HUES6 (cell line): ENCODE measurements at regions not wholly inside any gene's neighbourhood (a gene's known extent, or its start where the extent isn't known, plus 50 kb on each side); places are given as distances from the start of the nearest gene placed in this dataset.
"Not testable (repeated sequence)": the region's sequence is repeated elsewhere in the genome, so short reads cannot be mapped to it uniquely, and the experiment has no call there.

Experiments used
- H3K27ac ChIP-seq: 2 replicates; pipeline ENCODE4 v1.7.0; 2013; ENCODE audit warnings: low read depth, mild to moderate bottlenecking, low read length, inconsistent platforms
- H3K27me3 ChIP-seq: 2 replicates; pipeline ENCODE4 v1.6.1; 2013; ENCODE audit warnings: low read length; ENCODE audit not compliant: control insufficient read depth, insufficient read depth
- H3K36me3 ChIP-seq: 2 replicates; pipeline ENCODE4 v1.6.1; 2013; ENCODE audit warnings: low read length; ENCODE audit not compliant: control insufficient read depth, insufficient read depth
- H3K4me1 ChIP-seq: 2 replicates; pipeline ENCODE4 v1.6.1; 2013; ENCODE audit warnings: low read length; ENCODE audit not compliant: control insufficient read depth, insufficient read depth
- H3K4me3 ChIP-seq: 2 replicates; pipeline ENCODE4 v1.5.1; 2013; ENCODE audit warnings: low read depth, low read length
- H3K9ac ChIP-seq: one replicate; pipeline ENCODE4 v1.6.1; 2013; ENCODE audit warnings: mild to moderate bottlenecking, low read length
- H3K9me3 ChIP-seq: 2 replicates; pipeline ENCODE4 v1.6.1; 2013; ENCODE audit warnings: low read depth, low read length; ENCODE audit not compliant: control insufficient read depth, insufficient read depth

DNA sequence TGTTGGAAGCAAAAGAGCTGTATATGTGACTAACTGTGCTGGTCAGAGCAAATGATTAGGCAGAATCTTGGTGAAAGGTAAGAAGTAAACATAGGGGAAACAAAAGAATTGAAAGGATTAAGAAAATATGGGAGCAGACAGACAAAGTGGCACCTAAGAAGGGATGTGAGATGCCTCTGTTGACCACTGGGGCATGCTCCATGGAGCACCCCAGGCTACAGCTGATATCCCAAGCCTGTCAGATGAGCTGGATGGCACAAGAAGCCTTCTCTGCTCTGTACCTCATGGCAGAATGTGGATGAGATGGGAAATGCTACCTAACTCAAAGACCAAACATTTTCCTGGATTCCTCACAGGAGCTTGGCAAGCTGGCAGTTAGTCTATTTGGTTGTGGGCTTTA lies 89.3 kb upstream of the SLIT3 start:
- Histone ChIP-seq H3K9me3 (no peaks in the 10 kb centered on the region), H3K4me3 (no peak overlapping the region), H3K27me3 (peaks cover 7% of the 10 kb centered on the region; the same call in 1 of the 2 replicates), H3K4me1 (no peaks in the 10 kb centered on the region), H3K9ac (no peak overlapping the region), H3K36me3 (no peaks in the 10 kb centered on the region), H3K27ac (no peak overlapping the region)

DNA sequence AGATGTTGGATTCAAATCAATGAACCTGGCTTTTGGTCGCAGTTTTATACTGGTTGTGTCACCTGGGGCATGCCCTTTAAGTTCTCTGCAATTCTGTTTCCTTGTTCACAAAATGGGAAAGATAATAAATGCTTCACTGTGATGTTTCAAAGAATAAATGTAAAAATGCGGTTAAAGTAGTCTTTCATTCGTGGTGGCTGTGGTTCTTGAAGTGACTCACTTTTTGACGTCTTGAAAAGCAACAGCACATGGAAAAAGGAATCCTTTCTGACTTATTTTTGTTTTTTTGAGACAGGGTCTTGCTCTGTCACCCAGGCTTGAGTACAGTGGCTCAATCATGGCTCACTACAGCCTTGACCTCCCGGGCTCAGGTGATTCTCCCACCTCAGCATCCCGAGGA lies 88.4 kb upstream of the SLIT3 start:
- no peaks in the 10 kb centered on the region; the same call in 1 of the 2 replicates for H3K4me1 ChIP-seq
- H3K36me3 ChIP-seq = no peaks in the 10 kb centered on the region
- no peak overlapping the region for H3K27ac ChIP-seq
- H3K9me3 ChIP-seq = no peaks in the 10 kb centered on the region
- H3K4me3 ChIP-seq = no peak overlapping the region
- H3K9ac ChIP-seq = no peak overlapping the region
- peaks cover 7% of the 10 kb centered on the region; the same call in 1 of the 2 replicates for H3K27me3 ChIP-seq

DNA sequence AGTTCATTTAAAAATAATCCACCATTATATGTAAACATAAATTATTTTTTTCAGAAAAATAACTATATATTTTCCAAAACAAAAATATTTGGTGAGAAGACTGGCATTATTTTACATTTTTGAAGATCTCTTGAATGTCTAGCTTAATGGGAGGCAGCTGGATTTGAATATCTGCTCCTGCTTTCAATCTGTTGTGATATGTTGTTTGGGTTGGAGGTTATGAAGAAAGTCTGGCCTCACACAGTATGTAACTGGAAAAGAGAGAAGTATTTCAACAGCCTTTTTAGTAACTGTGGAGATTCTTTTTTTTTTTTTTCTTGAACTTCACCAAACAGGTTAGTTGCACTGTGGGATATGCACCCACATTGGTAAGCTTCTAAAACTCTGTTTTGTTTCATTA lies 84.7 kb upstream of the SLIT3 start:
- no peak overlapping the region for H3K9ac ChIP-seq
- H3K9me3 ChIP-seq = no peaks in the 10 kb centered on the region
- H3K27ac ChIP-seq = no peak overlapping the region
- no peaks in the 10 kb centered on the region for H3K36me3 ChIP-seq
- 0 out of 2 replicates have a peak, but pooled peaks cover 5% of the 10 kb centered on the region for H3K27me3 ChIP-seq
- H3K4me1 ChIP-seq = no peaks in the 10 kb centered on the region; the same call in 1 of the 2 replicates
- no peak overlapping the region for H3K4me3 ChIP-seq

DNA sequence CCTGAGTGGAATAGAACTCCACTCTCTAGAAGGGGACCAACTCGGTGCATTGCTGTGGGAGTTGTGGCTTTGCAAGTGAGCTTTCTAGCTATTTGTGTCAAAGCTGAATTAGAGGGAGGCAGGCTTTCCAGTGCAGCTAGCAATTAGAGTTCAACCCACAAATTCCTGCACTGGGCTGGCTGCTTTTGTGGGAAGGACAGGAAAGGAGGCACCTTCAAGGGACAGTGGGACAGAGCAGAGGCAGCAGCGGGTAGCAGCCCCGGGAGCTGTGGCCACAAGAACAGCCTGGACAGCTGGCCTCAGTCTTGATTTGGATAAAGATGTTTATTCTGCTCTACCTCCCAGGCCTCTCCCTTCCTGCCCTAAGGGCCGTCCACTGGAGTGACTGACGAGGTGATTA lies 83.7 kb upstream of the SLIT3 start:
- no peaks in the 10 kb centered on the region for H3K9me3 ChIP-seq
- 0 out of 2 replicates have a peak, but pooled peaks cover 5% of the 10 kb centered on the region for H3K27me3 ChIP-seq
- H3K4me3 ChIP-seq = no peak overlapping the region
- H3K27ac ChIP-seq = no peak overlapping the region
- H3K36me3 ChIP-seq = no peaks in the 10 kb centered on the region
- H3K9ac ChIP-seq = no peak overlapping the region
- H3K4me1 ChIP-seq = no peaks in the 10 kb centered on the region; the same call in 1 of the 2 replicates

DNA sequence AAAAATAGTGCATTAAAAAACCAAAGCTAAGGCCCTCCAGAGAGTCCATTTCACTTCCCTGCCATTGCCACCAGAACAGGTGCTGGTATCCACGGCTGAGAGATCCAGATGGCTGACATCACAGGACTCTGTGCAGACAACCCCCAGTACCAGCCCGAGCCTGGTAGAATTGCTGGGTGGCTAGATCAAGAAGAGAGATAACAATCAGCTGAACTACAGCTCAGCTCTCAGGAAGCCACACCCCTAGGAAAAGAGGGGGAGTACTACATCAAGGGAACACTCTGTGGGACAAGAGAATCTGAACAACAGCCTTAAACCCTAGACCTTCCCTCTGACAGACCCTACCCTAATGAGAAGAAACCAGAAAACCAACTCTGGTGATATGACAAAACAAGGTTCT lies 73.8 kb upstream of the SLIT3 start:
- Histone ChIP-seq H3K4me1 (peaks cover 8% of the 10 kb centered on the region), H3K9me3 (no peaks in the 10 kb centered on the region), H3K9ac (no peak overlapping the region), H3K4me3 (no peak overlapping the region), H3K27me3 (no peaks in the 10 kb centered on the region), H3K36me3 (no peaks in the 10 kb centered on the region), H3K27ac (no peak overlapping the region)

DNA sequence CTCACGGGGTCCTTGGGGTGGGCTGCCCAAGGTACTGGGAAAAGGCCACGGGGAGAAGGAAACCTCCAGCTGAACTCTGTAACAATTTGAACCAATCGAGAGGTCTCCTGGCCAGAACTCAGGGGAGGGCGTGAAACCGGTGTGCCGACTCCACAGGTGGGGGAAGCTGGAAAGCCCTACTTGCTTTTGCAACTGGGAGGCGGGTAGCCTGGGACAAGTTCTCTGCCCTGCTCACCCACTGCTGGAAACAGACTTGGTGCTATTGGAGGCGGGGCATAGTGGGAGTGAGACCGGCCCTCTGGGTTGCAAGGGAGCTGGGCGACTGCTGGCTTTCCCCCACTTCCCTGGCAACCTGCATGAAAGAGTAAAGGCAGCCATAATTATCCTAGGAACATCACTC lies 73.2 kb upstream of the SLIT3 start:
- H3K9ac ChIP-seq = no peak overlapping the region
- H3K36me3 ChIP-seq = no peaks in the 10 kb centered on the region
- H3K4me3 ChIP-seq = no peak overlapping the region
- H3K27me3 ChIP-seq = no peaks in the 10 kb centered on the region
- H3K27ac ChIP-seq = no peak overlapping the region
- peaks cover 8% of the 10 kb centered on the region for H3K4me1 ChIP-seq
- H3K9me3 ChIP-seq = no peaks in the 10 kb centered on the region

DNA sequence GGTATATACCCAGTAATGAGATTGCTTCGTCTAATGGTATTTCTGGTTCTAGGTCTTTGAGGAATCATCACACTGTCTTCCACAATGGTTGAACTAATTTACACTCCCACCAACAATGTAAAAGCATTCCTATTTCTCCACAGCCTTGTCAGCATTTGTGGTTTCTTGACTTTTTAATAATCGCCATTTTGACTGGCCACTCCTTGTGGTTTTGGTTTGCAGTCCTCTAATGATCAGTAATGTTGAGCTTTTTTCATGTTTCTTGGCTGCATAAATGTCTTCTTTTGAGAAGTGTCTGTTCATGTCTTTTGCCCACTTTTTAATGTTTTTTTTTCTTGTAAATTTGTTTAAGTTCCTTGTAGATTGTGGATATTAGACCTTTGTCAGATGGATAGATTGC lies 70.9 kb upstream of the SLIT3 start:
- not testable (repeated sequence) for H3K4me1 ChIP-seq, H3K4me3 ChIP-seq, H3K27ac ChIP-seq, H3K36me3 ChIP-seq, H3K9me3 ChIP-seq, H3K9ac ChIP-seq, H3K27me3 ChIP-seq

DNA sequence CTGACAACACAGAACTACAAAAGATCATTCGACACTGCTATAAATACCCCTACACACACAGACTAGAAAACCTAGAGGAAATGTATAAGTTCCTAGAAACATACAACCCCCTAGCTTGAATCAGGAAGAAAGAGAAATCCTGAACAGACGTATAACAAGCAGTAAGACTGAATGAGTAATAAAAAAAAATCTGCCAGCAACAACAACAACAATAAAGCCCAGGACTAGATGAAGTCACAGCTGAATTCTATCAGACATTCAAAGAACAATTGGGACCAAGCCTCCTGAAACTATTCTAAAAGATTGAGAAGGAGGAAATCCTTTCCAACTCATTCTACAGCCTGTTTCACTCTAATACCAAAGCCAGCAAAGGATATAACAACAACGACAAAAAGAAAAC lies 68.2 kb upstream of the SLIT3 start:
- no peak overlapping the region for H3K27ac ChIP-seq
- no peak overlapping the region for H3K9ac ChIP-seq
- peaks cover under 1% of the 10 kb centered on the region for H3K4me1 ChIP-seq
- no peaks in the 10 kb centered on the region for H3K27me3 ChIP-seq
- no peaks in the 10 kb centered on the region for H3K9me3 ChIP-seq
- H3K36me3 ChIP-seq = no peaks in the 10 kb centered on the region
- H3K4me3 ChIP-seq = no peak overlapping the region

DNA sequence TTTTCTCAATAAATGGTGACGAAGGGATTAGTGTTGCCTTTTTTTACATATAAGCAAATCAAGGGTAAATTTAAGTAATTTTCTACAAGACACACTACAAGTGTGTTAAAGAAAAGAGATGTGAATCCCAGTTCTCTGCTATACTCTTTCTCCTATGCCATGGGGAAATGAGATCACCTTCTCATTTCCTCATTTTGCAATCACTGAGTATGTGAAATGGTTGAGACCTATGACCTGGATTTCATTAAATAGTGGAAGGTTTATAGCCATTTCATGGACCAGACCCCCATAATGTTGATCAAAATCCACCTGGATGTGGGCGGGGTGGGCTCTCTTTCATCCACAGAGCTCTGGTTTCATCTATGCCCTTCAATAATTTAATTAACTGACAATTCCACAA lies 66.9 kb upstream of the SLIT3 start:
- H3K9me3 ChIP-seq = no peaks in the 10 kb centered on the region
- H3K4me1 ChIP-seq = no peaks in the 10 kb centered on the region
- no peaks in the 10 kb centered on the region for H3K36me3 ChIP-seq
- H3K27ac ChIP-seq = no peak overlapping the region
- no peaks in the 10 kb centered on the region for H3K27me3 ChIP-seq
- H3K9ac ChIP-seq = no peak overlapping the region
- H3K4me3 ChIP-seq = no peak overlapping the region

DNA sequence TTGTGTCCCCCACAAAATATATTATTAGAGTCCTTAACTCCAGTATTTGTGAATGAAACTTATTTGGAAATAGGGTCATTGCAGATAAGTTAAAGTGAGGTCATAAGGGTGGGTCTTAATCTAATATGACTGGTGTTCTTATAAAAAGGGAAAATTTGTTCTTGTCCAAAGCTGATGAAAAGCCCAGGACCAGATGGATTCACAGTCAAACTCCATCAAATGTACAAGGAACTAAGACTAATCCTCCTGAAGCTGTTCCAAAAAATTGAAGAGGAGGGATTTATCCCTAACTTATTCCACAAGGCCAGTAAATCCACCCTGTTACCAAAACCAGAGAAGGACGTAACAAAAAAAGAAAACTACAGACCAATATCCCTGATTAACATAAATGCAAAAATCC lies 56.4 kb upstream of the SLIT3 start:
- no peak overlapping the region for H3K4me3 ChIP-seq

DNA sequence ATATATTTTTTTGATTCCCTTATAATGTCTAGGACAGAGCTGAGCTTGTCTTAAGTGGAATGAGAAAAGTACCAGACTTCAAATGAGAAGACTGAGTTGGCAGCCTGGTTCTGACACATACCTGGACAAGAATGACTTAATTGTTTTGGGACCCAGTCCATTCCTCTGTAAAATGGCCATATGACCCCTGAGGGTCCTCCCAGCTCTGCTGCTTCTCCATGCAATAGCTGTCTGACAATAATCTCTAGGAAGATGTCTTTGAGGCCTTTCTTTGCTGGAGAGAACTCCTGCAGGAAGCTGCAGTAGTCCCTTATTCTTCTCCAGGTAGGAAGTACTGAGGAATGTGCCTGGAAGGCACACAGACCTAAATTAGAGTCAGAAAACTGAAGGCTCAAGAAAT lies 55.9 kb upstream of the SLIT3 start:
- Histone ChIP-seq H3K9ac (no peak overlapping the region), H3K36me3 (no peaks in the 10 kb centered on the region), H3K4me1 (no peaks in the 10 kb centered on the region), H3K27ac (no peak overlapping the region), H3K9me3 (no peaks in the 10 kb centered on the region), H3K4me3 (no peak overlapping the region), H3K27me3 (no peaks in the 10 kb centered on the region)

More for the DNA sequence above, 56.4 kb upstream of the SLIT3 start:
- Histone ChIP-seq H3K27me3 (no peaks in the 10 kb centered on the region), H3K27ac (no peak overlapping the region), H3K9me3 (no peaks in the 10 kb centered on the region), H3K9ac (no peak overlapping the region), H3K36me3 (no peaks in the 10 kb centered on the region), H3K4me1 (no peaks in the 10 kb centered on the region)

DNA sequence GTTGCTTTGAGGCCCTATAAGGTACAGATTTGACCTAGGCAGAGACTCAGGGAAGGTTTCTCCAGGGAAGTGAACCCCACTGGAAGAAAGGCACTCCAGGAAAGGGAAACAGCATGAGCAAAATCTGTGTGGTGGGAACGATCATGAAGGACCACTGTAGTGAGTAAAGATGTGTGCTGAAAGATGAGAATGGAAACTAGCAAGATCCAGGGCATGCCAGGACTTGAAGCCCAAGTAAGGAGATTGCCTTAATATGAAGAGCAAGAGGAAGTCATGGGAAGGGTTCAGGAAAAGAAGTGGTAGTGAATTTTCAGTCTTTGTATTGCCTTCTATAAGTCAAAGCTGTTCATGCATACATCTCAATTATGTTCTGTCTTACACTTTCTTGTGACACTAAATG lies 55.2 kb upstream of the SLIT3 start:
- Histone ChIP-seq H3K27me3 (no peaks in the 10 kb centered on the region), H3K27ac (no peak overlapping the region), H3K9me3 (no peaks in the 10 kb centered on the region), H3K36me3 (no peaks in the 10 kb centered on the region), H3K9ac (no peak overlapping the region), H3K4me1 (no peaks in the 10 kb centered on the region), H3K4me3 (no peak overlapping the region)
